ENCODE measurements at regions not wholly inside any gene's neighbourhood (a gene's known extent, or its start where the extent isn't known, plus 50 kb on each side); places are given as distances from the start of the nearest gene placed in this dataset.

GRCh38 chr3:105040026-105040622, 326.6 kb upstream of the ALCAM start:
- TF ChIP-seq CTCF (IDR thresholded peaks at IDR 0.05), result no peak
- DNase-seq, result no peak
- Mint-ChIP-seq H3K27ac (no peak overlapping the region), H3K4me1 (no peaks in the 10 kb centered on the region), H3K36me3 (ENCODE audit: low read depth) (no peaks in the 10 kb centered on the region), H3K9me3 (no peaks in the 10 kb centered on the region), H3K4me3 (no peak overlapping the region), H3K27me3 (ENCODE audit: low read depth, poor library complexity) (no peaks in the 10 kb centered on the region)

- no peak overlapping the region for H3K27ac Mint-ChIP-seq
Observed at GRCh38 chr3:105042586-105042985, 324.1 kb upstream of the ALCAM start.

GRCh38 chr3:105051111-105051510, 315.6 kb upstream of the ALCAM start:
- Mint-ChIP-seq H3K4me3 (no peak overlapping the region), H3K9me3 (no peaks in the 10 kb centered on the region), H3K36me3 (ENCODE audit: low read depth) (no peaks in the 10 kb centered on the region), H3K27ac (no peak overlapping the region), H3K27me3 (ENCODE audit: low read depth, poor library complexity) (no peaks in the 10 kb centered on the region), H3K4me1 (no peaks in the 10 kb centered on the region)
- no peak for DNase-seq
- no peak for TF ChIP-seq CTCF (IDR thresholded peaks at IDR 0.05)

More at GRCh38 chr3:105042586-105042985, 324.1 kb upstream of the ALCAM start:
- Mint-ChIP-seq H3K4me1 (no peaks in the 10 kb centered on the region), H3K9me3 (no peaks in the 10 kb centered on the region), H3K27me3 (ENCODE audit: low read depth, poor library complexity) (no peaks in the 10 kb centered on the region), H3K4me3 (no peak overlapping the region), H3K36me3 (ENCODE audit: low read depth) (no peaks in the 10 kb centered on the region)
- no peak for TF ChIP-seq CTCF (IDR thresholded peaks at IDR 0.05)
- no peak for DNase-seq

- H3K27ac Mint-ChIP-seq, result no peak overlapping the region
- H3K36me3 Mint-ChIP-seq (ENCODE audit: low read depth), result no peaks in the 10 kb centered on the region
- H3K4me3 Mint-ChIP-seq, result no peak overlapping the region
- no peaks in the 10 kb centered on the region for H3K4me1 Mint-ChIP-seq
- no peak for TF ChIP-seq CTCF (IDR thresholded peaks at IDR 0.05)
- H3K9me3 Mint-ChIP-seq, result no peaks in the 10 kb centered on the region
- no peaks in the 10 kb centered on the region for H3K27me3 Mint-ChIP-seq (ENCODE audit: low read depth, poor library complexity)
- no peak for DNase-seq
Observed at GRCh38 chr3:105051972-105052371, 314.7 kb upstream of the ALCAM start.

- no peak overlapping the region for H3K4me3 Mint-ChIP-seq
- TF ChIP-seq CTCF (IDR thresholded peaks at IDR 0.05), result no peak
- no peaks in the 10 kb centered on the region for H3K36me3 Mint-ChIP-seq (ENCODE audit: low read depth)
- peaks cover 5% of the 10 kb centered on the region for H3K9me3 Mint-ChIP-seq
- peaks cover 13% of the 10 kb centered on the region for H3K4me1 Mint-ChIP-seq
- H3K27me3 Mint-ChIP-seq (ENCODE audit: low read depth, poor library complexity), result peaks cover 8% of the 10 kb centered on the region
- H3K27ac Mint-ChIP-seq, result no peak overlapping the region
- DNase-seq, result no peak
Observed at GRCh38 chr3:105062853-105063252, 303.9 kb upstream of the ALCAM start.
